Esophagus squamous epithelium (tissue), 4 donors: ENCODE measurements at regions not wholly inside any gene's neighbourhood (a gene's known extent, or its start where the extent isn't known, plus 50 kb on each side); places are given as distances from the start of the nearest gene placed in this dataset.

Experiments
- POLR2A ChIP-seq, 4 donors: fragments of 450-650 bp; IDR thresholded peaks; one replicate each; pipeline ENCODE4 v1.6.1; 2017; ENCODE audit warnings: antibody characterized with exemption in 4 of 4, mild to moderate bottlenecking in 4 of 4, moderate library complexity in 3 of 4
- TF ChIP-seq, protein P1 (sequence below), 6 experiments: fragments of 450-650 bp in 4 of 6; fragments of 200-600 bp in 2 of 6; sonication (generic) in 2 of 6; IDR thresholded peaks; one replicate each; pipeline ENCODE4 v1.5.1; 2016 to 2019; ENCODE audit warnings: antibody characterized with exemption in 6 of 6, mild to moderate bottlenecking in 4 of 6, moderate library complexity in 4 of 6

- TF ChIP-seq, protein P1, sequence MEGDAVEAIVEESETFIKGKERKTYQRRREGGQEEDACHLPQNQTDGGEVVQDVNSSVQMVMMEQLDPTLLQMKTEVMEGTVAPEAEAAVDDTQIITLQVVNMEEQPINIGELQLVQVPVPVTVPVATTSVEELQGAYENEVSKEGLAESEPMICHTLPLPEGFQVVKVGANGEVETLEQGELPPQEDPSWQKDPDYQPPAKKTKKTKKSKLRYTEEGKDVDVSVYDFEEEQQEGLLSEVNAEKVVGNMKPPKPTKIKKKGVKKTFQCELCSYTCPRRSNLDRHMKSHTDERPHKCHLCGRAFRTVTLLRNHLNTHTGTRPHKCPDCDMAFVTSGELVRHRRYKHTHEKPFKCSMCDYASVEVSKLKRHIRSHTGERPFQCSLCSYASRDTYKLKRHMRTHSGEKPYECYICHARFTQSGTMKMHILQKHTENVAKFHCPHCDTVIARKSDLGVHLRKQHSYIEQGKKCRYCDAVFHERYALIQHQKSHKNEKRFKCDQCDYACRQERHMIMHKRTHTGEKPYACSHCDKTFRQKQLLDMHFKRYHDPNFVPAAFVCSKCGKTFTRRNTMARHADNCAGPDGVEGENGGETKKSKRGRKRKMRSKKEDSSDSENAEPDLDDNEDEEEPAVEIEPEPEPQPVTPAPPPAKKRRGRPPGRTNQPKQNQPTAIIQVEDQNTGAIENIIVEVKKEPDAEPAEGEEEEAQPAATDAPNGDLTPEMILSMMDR (IDR thresholded peaks at IDR 0.05) = no peak
- TF ChIP-seq POLR2A (IDR thresholded peaks at IDR 0.05) = no peak
Measured at GRCh38 chr2:128632501-128632800, 313.8 kb upstream of the HS6ST1 start.
